ENCODE measurements at regions not wholly inside any gene's neighbourhood (a gene's known extent, or its start where the extent isn't known, plus 50 kb on each side); places are given as distances from the start of the nearest gene placed in this dataset.

- TF ChIP-seq, protein P1, sequence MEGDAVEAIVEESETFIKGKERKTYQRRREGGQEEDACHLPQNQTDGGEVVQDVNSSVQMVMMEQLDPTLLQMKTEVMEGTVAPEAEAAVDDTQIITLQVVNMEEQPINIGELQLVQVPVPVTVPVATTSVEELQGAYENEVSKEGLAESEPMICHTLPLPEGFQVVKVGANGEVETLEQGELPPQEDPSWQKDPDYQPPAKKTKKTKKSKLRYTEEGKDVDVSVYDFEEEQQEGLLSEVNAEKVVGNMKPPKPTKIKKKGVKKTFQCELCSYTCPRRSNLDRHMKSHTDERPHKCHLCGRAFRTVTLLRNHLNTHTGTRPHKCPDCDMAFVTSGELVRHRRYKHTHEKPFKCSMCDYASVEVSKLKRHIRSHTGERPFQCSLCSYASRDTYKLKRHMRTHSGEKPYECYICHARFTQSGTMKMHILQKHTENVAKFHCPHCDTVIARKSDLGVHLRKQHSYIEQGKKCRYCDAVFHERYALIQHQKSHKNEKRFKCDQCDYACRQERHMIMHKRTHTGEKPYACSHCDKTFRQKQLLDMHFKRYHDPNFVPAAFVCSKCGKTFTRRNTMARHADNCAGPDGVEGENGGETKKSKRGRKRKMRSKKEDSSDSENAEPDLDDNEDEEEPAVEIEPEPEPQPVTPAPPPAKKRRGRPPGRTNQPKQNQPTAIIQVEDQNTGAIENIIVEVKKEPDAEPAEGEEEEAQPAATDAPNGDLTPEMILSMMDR (IDR thresholded peaks at IDR 0.05; ENCODE audit: insufficient read depth, low read length): no peak
- TF ChIP-seq REST (IDR thresholded peaks at IDR 0.05; ENCODE audit: insufficient replicate concordance, low read depth) (no peak), GABPA (IDR thresholded peaks at IDR 0.05; ENCODE audit: low read depth) (no peak), POLR2AphosphoS5 (IDR thresholded peaks at IDR 0.05; ENCODE audit: low read depth) (no peak), SPI1 (IDR thresholded peaks at IDR 0.05; ENCODE audit: borderline replicate concordance, low read depth) (no peak)
These were observed 707.2 kb upstream of the REG3G start for GRCh38 chr2:78318275-78318674.
